Ascending aorta (tissue), 2 donors: ENCODE measurements at regions not wholly inside any gene's neighbourhood (a gene's known extent, or its start where the extent isn't known, plus 50 kb on each side); places are given as distances from the start of the nearest gene placed in this dataset.

Source experiments
- DNase-seq, 2 donors: peaks; one replicate each; pipeline ENCODE4 v3.0.0-alpha.2; 2019; ENCODE audit warnings: low spot score in 2 of 2
- H3K27ac ChIP-seq, 2 donors: fragments of 200-600 bp; sonication (generic); one replicate each; pipeline ENCODE4 v1.5.1; 2016 to 2017; ENCODE audit warnings: mild to moderate bottlenecking in 1 of 2
- H3K27me3 ChIP-seq: fragments of 200-600 bp; sonication (generic); one replicate; pipeline ENCODE4 v1.5.1; 2017
- H3K36me3 ChIP-seq, 2 donors: fragments of 200-600 bp; sonication (generic); one replicate each; pipeline ENCODE4 v1.5.1; 2016
- H3K4me1 ChIP-seq, 2 donors: fragments of 200-600 bp; sonication (generic); one replicate each; pipeline ENCODE4 v1.5.1; 2016 to 2017; ENCODE audit warnings: mild to moderate bottlenecking in 1 of 2
- H3K4me3 ChIP-seq, 2 donors: fragments of 200-600 bp; sonication (generic); one replicate each; pipeline ENCODE4 v1.5.1; 2016 to 2017; ENCODE audit warnings: mild to moderate bottlenecking in 1 of 2
- H3K9me3 ChIP-seq, 2 donors: fragments of 200-600 bp; sonication (generic); one replicate each; pipeline ENCODE4 v1.5.1; 2016
- intact Hi-C: fragments of 100-400 bp; cut with DNase I; formaldehyde crosslinking; loops from one replicate; pipeline ENCODE4 v1.15.1; 2023
- TF ChIP-seq, protein P1 (sequence below), 3 experiments: fragments of 200-600 bp in 2 of 3; fragments of 450-650 bp in 1 of 3; sonication (generic) in 2 of 3; IDR thresholded peaks; one replicate each; pipeline ENCODE4 v1.5.1; 2016 to 2019; ENCODE audit warnings: antibody characterized with exemption in 3 of 3, mild to moderate bottlenecking in 1 of 3, moderate library complexity in 1 of 3

GRCh38 chr4:152206646-152207377 lies 329.1 kb downstream of the FBXW7 start:
- Histone ChIP-seq H3K36me3 (no peaks in the 10 kb centered on the region), H3K4me3 (no peak overlapping the region), H3K27me3 (no peaks in the 10 kb centered on the region), H3K9me3 (no peaks in the 10 kb centered on the region), H3K4me1 (no peaks in the 10 kb centered on the region), H3K27ac (no peak overlapping the region)
- TF ChIP-seq, protein P1, sequence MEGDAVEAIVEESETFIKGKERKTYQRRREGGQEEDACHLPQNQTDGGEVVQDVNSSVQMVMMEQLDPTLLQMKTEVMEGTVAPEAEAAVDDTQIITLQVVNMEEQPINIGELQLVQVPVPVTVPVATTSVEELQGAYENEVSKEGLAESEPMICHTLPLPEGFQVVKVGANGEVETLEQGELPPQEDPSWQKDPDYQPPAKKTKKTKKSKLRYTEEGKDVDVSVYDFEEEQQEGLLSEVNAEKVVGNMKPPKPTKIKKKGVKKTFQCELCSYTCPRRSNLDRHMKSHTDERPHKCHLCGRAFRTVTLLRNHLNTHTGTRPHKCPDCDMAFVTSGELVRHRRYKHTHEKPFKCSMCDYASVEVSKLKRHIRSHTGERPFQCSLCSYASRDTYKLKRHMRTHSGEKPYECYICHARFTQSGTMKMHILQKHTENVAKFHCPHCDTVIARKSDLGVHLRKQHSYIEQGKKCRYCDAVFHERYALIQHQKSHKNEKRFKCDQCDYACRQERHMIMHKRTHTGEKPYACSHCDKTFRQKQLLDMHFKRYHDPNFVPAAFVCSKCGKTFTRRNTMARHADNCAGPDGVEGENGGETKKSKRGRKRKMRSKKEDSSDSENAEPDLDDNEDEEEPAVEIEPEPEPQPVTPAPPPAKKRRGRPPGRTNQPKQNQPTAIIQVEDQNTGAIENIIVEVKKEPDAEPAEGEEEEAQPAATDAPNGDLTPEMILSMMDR (IDR thresholded peaks at IDR 0.05), result no peak
- intact Hi-C loops, result no loop called here
- DNase-seq, result no peak

DNA sequence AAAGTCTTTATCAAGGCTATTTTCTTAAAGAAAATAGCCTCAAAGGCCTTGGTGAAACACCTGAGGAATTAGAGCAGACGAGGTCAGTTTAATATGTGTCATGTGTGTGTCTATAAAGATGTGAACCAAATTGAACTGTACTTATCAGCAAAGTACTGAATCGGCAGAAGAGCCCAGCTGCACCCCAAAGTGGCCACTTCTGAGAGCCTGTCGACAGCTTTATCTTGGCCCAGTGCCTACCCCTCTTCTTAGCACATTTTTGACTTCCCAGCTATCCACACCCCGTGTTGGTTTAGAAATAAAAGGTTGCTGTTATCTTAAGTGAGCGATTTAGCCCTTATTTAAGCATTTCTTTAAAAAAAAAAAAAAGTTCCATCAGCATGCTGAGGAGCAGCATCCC lies 329.7 kb downstream of the FBXW7 start:
- Histone ChIP-seq H3K27me3 (no peaks in the 10 kb centered on the region), H3K36me3 (no peaks in the 10 kb centered on the region), H3K4me1 (no peaks in the 10 kb centered on the region), H3K4me3 (no peak overlapping the region), H3K27ac (no peak overlapping the region), H3K9me3 (no peaks in the 10 kb centered on the region)
- TF ChIP-seq, protein P1 (IDR thresholded peaks at IDR 0.05), result no peak
- intact Hi-C loops, result no loop called here
- DNase-seq, result no peak

GRCh38 chr4:152202415-152202814 lies 333.5 kb downstream of the FBXW7 start:
- Histone ChIP-seq H3K4me1 (no peaks in the 10 kb centered on the region), H3K36me3 (no peaks in the 10 kb centered on the region), H3K4me3 (no peak overlapping the region), H3K9me3 (no peaks in the 10 kb centered on the region), H3K27me3 (no peaks in the 10 kb centered on the region), H3K27ac (no peak overlapping the region)
- no peak for DNase-seq
- intact Hi-C loops, result no loop called here
- TF ChIP-seq, protein P1 (IDR thresholded peaks at IDR 0.05), result no peak

GRCh38 chr4:152200511-152201333 lies 335.2 kb downstream of the FBXW7 start:
- H3K36me3 ChIP-seq, result no peaks in the 10 kb centered on the region
- TF ChIP-seq, protein P1 (IDR thresholded peaks at IDR 0.05), result no peak
- H3K27me3 ChIP-seq, result no peaks in the 10 kb centered on the region

GRCh38 chr4:152197211-152197610 lies 338.7 kb downstream of the FBXW7 start:
- Histone ChIP-seq H3K9me3 (no peaks in the 10 kb centered on the region), H3K27me3 (no peaks in the 10 kb centered on the region), H3K27ac (no peak overlapping the region), H3K4me3 (no peak overlapping the region), H3K4me1 (no peaks in the 10 kb centered on the region), H3K36me3 (no peaks in the 10 kb centered on the region)
- TF ChIP-seq, protein P1 (IDR thresholded peaks at IDR 0.05), result no peak
- DNase-seq, result no peak
- intact Hi-C loops, result no loop called here

More at GRCh38 chr4:152200511-152201333, 335.2 kb downstream of the FBXW7 start:
- H3K4me3 ChIP-seq, result no peak overlapping the region
- no peaks in the 10 kb centered on the region for H3K9me3 ChIP-seq
- H3K27ac ChIP-seq, result no peak overlapping the region
- intact Hi-C loops, result no loop called here
- no peaks in the 10 kb centered on the region for H3K4me1 ChIP-seq
- peak in 1 of 2 donors; percentile 9 for DNase-seq
